H1 (cell line): ENCODE measurements at regions not wholly inside any gene's neighbourhood (a gene's known extent, or its start where the extent isn't known, plus 50 kb on each side); places are given as distances from the start of the nearest gene placed in this dataset.

Source experiments
- CTCF ChIP-seq, 3 experiments: IDR thresholded peaks; 1 replicate in 2 of 3; 2 replicates in 1 of 3; pipeline versions ENCODE4 v1.5.1 to v1.6.1; 2011; ENCODE audit warnings: low read length in 3 of 3, mild to moderate bottlenecking in 3 of 3, inconsistent platforms in 2 of 3, low read depth in 1 of 3, moderate library complexity in 1 of 3; ENCODE audit not compliant: insufficient read depth in 1 of 3; ENCODE audit errors: control extremely low read depth in 1 of 3
- HDAC2 ChIP-seq, 2 experiments: fragments of 300-600 bp in 1 of 2; sonication (generic) in 1 of 2; IDR thresholded peaks; 2 replicates each; pipeline ENCODE4 v1.6.1; 2011 to 2012; ENCODE audit warnings: low read depth in 2 of 2, low read length in 2 of 2, mild to moderate bottlenecking in 2 of 2, moderate library complexity in 2 of 2, borderline replicate concordance in 1 of 2, inconsistent platforms in 1 of 2
- POLR2AphosphoS5 ChIP-seq: IDR thresholded peaks from 2 replicates; pipeline ENCODE4 v1.6.1; 2011; ENCODE audit warnings: low read depth, low read length
- TEAD4 ChIP-seq: IDR thresholded peaks from 2 replicates; pipeline ENCODE4 v1.6.1; 2012; ENCODE audit warnings: low read depth, low read length, inconsistent platforms, mixed read lengths
- YY1 ChIP-seq: IDR thresholded peaks from 2 replicates; pipeline ENCODE4 v1.6.1; 2011; ENCODE audit warnings: low read depth, mild to moderate bottlenecking, low read length

GRCh38 chr13:80548915-80549314 lies 208.0 kb upstream of the SPRY2 start (continued):
- TF ChIP-seq POLR2AphosphoS5 (no peak), HDAC2 (IDR thresholded peaks at IDR 0.05; ENCODE audit: borderline replicate concordance in 1 of 2, low read depth in 2 of 2, low read length in 2 of 2) (no peak), TEAD4 (no peak), YY1 (no peak), CTCF (IDR thresholded peaks at IDR 0.05; ENCODE audit: control extremely low read depth in 1 of 3, insufficient read depth in 1 of 3, low read depth in 1 of 3, low read length in 3 of 3) (no peak)
